Spleen (tissue), 7 donors: ENCODE measurements at regions not wholly inside any gene's neighbourhood (a gene's known extent, or its start where the extent isn't known, plus 50 kb on each side); places are given as distances from the start of the nearest gene placed in this dataset.

Experiments used
- POLR2A ChIP-seq, 3 donors: fragments of 450-650 bp; IDR thresholded peaks; one replicate each; pipeline ENCODE4 v1.5.1; 2017; ENCODE audit warnings: antibody characterized with exemption in 3 of 3, mild to moderate bottlenecking in 1 of 3
- POLR2AphosphoS5 ChIP-seq, 3 donors: sonication (generic); formaldehyde crosslinking; IDR thresholded peaks; one replicate each; pipeline ENCODE4 v1.5.1; 2017; ENCODE audit warnings: antibody characterized with exemption in 3 of 3
- TF ChIP-seq, protein P1 (sequence below), 11 experiments: fragments of 200-600 bp in 7 of 11; fragments of 450-650 bp in 4 of 11; sonication (generic) in 4 of 11; IDR thresholded peaks in 8 of 11; conservative IDR thresholded peaks in 3 of 11; 1 replicate in 7 of 11; 2 replicates in 4 of 11; pipeline versions ENCODE4 v1.4.0 to v1.8.0; 2016 to 2021; ENCODE audit warnings: antibody characterized with exemption in 11 of 11, inconsistent platforms in 4 of 11, mild to moderate bottlenecking in 1 of 11
- donor health status: DM: no; HTN: no; CAD: no; lungs with moderate emphysema.
- donor health status: DM: no; HTN: no; CAD: no.
- donor health status: DM: no; HTN: no; CAD: no.

DNA sequence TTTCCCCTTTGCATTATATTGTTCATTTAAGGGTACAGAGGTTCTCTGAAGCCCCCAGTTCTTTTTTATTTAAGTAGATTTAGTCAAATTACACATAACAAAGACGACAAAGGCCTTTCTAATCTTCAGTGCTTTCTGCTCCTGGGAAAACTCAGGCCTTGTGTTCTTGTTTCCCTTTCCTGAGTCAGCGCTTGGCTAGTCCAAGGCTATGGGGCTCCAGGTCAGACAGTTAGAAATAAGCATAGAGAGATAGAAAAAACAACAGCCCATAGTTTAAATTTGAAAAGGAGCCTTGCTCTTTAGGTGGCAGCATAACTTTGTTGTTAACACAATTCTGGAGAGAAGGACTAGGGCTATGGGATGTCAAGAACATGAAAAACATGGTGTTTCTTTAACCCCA, 97.3 kb downstream of the PPP1R2C start:
- TF ChIP-seq POLR2A (IDR thresholded peaks at IDR 0.05) = no peak
- TF ChIP-seq, protein P1, sequence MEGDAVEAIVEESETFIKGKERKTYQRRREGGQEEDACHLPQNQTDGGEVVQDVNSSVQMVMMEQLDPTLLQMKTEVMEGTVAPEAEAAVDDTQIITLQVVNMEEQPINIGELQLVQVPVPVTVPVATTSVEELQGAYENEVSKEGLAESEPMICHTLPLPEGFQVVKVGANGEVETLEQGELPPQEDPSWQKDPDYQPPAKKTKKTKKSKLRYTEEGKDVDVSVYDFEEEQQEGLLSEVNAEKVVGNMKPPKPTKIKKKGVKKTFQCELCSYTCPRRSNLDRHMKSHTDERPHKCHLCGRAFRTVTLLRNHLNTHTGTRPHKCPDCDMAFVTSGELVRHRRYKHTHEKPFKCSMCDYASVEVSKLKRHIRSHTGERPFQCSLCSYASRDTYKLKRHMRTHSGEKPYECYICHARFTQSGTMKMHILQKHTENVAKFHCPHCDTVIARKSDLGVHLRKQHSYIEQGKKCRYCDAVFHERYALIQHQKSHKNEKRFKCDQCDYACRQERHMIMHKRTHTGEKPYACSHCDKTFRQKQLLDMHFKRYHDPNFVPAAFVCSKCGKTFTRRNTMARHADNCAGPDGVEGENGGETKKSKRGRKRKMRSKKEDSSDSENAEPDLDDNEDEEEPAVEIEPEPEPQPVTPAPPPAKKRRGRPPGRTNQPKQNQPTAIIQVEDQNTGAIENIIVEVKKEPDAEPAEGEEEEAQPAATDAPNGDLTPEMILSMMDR (IDR thresholded peaks at IDR 0.05 in 8 of 11, conservative IDR thresholded peaks at IDR 0.05 in 3 of 11) = no peak
- TF ChIP-seq POLR2AphosphoS5 (IDR thresholded peaks at IDR 0.05) = no peak
